ENCODE measurements at regions not wholly inside any gene's neighbourhood (a gene's known extent, or its start where the extent isn't known, plus 50 kb on each side); places are given as distances from the start of the nearest gene placed in this dataset.
A peak's percentile ranks its signal among the peaks of the same experiment; 100 is the strongest.

DNA sequence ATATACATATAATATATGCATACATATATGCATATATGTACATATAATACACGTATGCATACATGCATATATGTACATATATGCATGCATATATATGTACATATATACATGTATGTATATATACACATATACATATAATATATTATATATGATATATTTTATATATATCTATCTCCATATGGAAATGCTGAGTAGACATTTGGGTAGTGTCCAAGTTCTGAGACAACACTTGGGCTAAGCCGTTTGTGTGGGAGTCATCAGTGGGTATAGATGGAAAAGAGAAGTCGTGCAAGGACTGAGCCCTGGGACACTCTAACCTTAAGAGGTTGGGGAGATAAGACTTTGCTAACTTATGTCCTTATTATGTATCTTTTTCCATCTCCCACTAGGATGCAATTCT lies 165.2 kb upstream of the PODXL start:
- no peak for DNase-seq (ENCODE audit: low read depth, low spot score)
- H3K4me3 ChIP-seq (ENCODE audit: low read depth, low read length): no peak overlapping the region
- POLR2A ChIA-PET: no interaction called here
- TF ChIP-seq, protein P1, sequence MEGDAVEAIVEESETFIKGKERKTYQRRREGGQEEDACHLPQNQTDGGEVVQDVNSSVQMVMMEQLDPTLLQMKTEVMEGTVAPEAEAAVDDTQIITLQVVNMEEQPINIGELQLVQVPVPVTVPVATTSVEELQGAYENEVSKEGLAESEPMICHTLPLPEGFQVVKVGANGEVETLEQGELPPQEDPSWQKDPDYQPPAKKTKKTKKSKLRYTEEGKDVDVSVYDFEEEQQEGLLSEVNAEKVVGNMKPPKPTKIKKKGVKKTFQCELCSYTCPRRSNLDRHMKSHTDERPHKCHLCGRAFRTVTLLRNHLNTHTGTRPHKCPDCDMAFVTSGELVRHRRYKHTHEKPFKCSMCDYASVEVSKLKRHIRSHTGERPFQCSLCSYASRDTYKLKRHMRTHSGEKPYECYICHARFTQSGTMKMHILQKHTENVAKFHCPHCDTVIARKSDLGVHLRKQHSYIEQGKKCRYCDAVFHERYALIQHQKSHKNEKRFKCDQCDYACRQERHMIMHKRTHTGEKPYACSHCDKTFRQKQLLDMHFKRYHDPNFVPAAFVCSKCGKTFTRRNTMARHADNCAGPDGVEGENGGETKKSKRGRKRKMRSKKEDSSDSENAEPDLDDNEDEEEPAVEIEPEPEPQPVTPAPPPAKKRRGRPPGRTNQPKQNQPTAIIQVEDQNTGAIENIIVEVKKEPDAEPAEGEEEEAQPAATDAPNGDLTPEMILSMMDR (IDR thresholded peaks at IDR 0.05; ENCODE audit: insufficient read depth, low read length, missing control alignments): no peak
- CTCF ChIA-PET: no interaction called here

DNA sequence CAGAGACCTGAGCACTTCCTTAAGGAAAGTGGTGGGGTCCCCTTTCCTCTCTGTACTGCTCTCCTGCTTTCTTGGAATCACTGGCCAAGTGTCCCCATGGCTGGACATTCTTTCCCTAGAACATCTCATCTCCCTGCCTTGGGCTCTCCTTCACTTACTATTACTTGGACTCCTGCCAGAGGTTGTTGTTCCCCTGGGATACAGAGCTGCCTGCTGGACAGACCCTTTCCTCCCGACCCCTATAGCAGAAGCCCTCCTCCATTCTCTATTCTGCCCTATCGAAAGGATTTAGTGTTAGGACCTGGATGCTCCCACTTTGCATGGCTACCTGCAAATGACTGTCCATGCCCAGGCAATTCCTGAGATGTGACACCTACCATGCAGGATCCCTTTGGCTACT lies 164.3 kb upstream of the PODXL start:
- CTCF ChIA-PET: interaction anchor here (1.2 to 1.6 kb wide), 2 partner anchors 19 to 31 kb away, joined by 3 to 4 read pairs; no protein-coding TSS in a partner anchor
- no peak for DNase-seq (ENCODE audit: low read depth, low spot score)
- TF ChIP-seq, protein P1 (IDR thresholded peaks at IDR 0.05; ENCODE audit: insufficient read depth, low read length, missing control alignments): no peak
- no peak overlapping the region for H3K4me3 ChIP-seq (ENCODE audit: low read depth, low read length)
- POLR2A ChIA-PET: no interaction called here

DNA sequence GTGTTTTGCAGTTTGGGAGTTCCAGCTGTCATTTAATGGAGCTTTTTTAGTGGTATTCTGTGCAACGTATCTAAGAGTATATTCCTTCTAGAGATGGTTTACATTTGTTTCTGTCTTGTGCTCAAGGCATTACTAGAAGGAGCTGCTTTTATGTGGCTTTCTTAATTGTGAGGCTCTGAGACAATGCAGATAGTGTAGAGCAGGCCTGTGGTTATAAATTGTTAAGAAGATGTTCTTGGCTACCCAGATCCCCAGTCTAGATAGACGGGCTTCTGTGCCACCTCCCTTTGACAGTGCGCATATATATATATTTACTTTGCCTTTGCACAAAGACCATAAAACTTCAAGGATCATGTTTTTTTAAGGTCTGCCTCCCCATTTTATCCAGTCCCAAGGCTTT lies 160.8 kb upstream of the PODXL start:
- no peak overlapping the region for H3K4me3 ChIP-seq (ENCODE audit: low read depth, low read length)
- CTCF ChIA-PET: interaction anchor here (1.9 kb wide), 1 partner anchor 26 kb away, joined by 4 read pairs; no protein-coding TSS in a partner anchor
- TF ChIP-seq, protein P1 (IDR thresholded peaks at IDR 0.05; ENCODE audit: insufficient read depth, low read length, missing control alignments): no peak
- POLR2A ChIA-PET: no interaction called here
- no peak for DNase-seq (ENCODE audit: low read depth, low spot score)

DNA sequence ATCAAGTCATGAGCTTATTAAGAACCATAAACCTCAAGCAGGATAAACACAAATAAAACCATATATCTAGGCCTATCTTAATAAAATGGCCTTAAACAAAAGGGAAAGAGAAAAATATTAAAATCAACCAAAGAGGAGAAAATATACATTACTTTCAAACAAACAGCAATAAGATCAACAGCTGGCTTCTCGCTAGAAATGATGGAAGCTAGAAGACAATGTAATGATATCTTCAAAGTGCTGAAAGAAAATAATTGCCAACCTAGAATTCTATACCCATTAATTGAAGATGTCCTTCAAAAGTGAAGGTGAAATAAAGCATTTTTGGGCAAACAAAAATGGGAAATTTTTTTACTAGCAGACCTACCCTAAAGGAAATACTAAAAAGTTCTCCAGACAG lies 142.9 kb upstream of the PODXL start:
- POLR2A ChIA-PET: no interaction called here
- CTCF ChIA-PET: interaction anchor here (0.8 to 6.1 kb wide), 2 partner anchors 9 to 99 kb away, joined by 3 to 64 read pairs; no protein-coding TSS in a partner anchor
- DNase-seq (ENCODE audit: low read depth, low spot score): no peak
- H3K4me3 ChIP-seq (ENCODE audit: low read depth, low read length): no peak overlapping the region
- TF ChIP-seq, protein P1 (IDR thresholded peaks at IDR 0.05; ENCODE audit: insufficient read depth, low read length, missing control alignments): no peak

DNA sequence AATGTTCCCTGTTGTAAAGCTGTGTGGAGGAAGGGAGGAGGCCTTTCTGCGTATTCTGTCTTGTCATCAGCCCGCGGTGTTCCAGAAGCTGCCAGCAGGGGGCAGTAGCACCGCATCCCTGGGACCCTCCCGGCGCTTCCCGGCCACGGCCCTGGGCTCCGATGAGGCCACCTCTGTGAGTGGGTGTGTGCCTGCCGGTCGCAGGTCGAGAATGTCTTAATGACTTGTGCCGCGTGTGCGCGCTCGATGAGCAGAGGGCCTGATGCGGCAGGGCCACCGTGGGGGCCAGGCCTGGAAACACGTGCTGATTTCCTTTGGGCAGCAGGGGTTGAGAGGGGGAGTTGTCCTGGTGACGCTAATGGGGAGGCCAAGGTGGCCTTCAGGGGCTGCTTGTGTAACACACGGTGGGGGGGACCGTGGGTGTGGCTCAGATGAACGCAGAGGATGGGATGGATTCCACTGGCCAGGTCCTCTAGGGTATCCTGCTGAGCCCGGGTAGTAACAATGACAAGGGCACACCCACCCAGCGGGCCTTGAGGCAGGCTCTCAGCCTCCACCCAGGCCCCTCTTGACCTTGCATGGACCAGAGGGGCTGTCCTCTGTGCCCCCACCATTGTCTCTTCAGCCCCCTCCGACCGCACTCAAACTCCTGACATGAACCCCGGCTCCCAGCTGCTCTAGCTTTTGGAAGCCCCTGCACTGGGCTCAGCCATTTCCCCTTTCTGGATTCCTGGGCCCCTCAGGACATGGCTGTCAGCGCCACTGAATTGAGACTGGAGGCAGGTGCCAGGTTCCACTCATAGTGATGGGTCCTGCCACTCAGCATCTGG lies 135.9 kb upstream of the PODXL start:
- POLR2A ChIA-PET: no interaction called here
- no peak overlapping the region; the same call in 1 of the 2 replicates for H3K4me3 ChIP-seq (ENCODE audit: low read depth, low read length)
- no peak for DNase-seq (ENCODE audit: low read depth, low spot score)
- TF ChIP-seq, protein P1 (IDR thresholded peaks at IDR 0.05; ENCODE audit: insufficient read depth, low read length, missing control alignments): peak; percentile 92
- CTCF ChIA-PET: interaction anchor here (0.7 to 5.3 kb wide), 15 partner anchors 9 to 1743 kb away, joined by 3 to 64 read pairs (median 3); no protein-coding TSS in a partner anchor

DNA sequence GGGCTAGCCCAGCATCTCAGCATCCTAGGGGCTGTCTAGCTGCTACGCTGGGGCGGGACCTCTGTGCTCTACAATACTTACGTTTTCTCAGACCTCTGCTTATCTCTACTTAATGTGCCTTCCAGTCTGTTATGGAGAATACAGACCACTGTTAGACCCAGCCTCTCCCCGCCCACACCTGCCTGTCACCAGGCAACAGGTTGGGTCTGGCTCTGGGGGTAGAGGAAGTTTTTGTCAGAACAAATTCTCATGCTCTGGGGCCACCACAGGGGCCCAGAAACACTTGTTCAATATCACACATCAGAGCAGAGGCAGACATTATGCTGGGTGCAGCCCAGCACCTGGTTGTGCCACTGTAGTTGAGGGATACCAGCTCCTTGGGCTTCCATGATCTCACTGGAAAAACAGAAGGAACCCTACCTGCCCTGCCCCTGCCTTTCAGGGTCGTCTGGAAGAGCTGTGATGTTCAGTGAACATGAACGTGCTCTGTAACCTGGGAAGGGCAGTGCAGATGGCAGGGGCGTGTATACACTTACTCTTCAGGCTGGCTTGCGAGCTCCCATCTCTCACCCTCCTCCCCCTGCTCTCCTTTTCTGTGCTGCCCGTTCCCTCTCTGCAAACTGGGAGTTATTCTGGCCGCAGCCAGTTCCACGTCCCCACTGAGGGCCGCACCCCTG lies 135.2 kb upstream of the PODXL start:
- no peak overlapping the region for H3K4me3 ChIP-seq (ENCODE audit: low read depth, low read length)
- ChIA-PET POLR2A (no interaction called here), CTCF (interaction anchor here (0.7 to 5.3 kb wide), 16 partner anchors 8 to 1743 kb away, joined by 3 to 64 read pairs (median 4); no protein-coding TSS in a partner anchor)
- DNase-seq (ENCODE audit: low read depth, low spot score): no peak
- TF ChIP-seq, protein P1 (IDR thresholded peaks at IDR 0.05; ENCODE audit: insufficient read depth, low read length, missing control alignments): no peak

All from AG04449 (cell line).